HPDE6-E6E7 (cell line): ENCODE measurements at regions not wholly inside any gene's neighbourhood (a gene's known extent, or its start where the extent isn't known, plus 50 kb on each side); places are given as distances from the start of the nearest gene placed in this dataset.

Experiments used
- DNase-seq: peaks from one replicate; pipeline ENCODE4 v3.0.0; 2011; ENCODE audit warnings: missing footprints; ENCODE audit errors: extremely low spot score

DNA sequence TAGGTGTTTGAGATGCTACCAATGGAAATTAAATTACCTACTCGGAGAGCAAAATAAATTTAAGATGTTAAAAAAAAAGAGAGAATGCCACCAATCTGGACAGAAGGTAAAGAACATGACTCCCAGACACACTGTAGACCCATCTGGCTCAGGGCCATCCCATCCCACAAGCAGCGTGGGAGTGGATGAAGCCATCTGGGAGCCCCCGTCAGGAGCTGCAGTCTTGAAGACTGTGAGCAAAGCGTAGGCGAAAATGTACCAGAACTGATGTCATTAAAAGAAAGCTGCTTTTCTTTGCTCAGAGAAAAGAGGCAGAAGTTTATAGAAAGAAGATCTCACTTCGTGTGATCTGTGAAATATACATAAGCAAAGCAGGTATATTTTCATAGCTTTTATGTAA, 815.7 kb downstream of the QKI start:
- DNase-seq: no peak

DNA sequence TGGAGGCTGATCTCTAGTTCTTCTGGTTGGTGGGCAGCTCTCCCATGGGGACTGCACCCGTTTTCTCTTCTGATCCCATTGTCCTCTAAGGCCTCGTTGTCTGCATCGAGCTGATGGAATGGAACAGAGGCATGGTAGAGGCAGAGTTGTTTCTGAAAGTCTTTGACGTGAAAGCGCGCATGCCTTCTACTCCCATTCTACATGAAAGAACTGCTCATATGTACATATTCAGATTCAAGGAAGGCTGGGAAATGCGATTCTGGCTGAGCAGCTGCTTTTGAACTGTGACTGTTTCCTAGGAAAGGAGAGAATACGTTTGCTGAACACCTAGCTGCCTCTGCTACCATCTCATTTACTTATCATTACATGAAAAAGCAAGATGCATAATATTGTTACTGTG, 815.2 kb downstream of the QKI start:
- no peak for DNase-seq

- no peak for DNase-seq
These were observed 813.5 kb downstream of the QKI start for GRCh38 chr6:164227952-164228522.

DNA sequence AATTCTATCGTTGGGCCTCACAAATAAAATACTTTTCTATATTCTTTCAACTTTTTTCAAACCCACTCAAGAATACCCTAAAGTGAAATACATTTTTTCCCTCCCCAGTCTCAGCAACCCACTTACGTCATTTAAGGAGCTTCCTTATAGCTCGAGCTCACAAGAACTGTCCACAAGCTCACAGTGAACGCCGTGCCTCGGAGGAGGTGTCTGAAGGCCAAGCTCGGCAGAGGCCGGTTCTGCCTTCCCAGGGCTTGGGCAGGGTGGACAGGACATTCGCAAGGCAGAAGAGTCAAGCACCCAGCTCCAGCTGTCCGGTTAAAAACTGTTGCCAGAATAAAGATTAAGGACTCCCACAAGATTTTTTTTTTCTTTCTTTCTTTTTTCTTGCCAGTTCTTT, 802.3 kb downstream of the QKI start:
- DNase-seq: no peak

DNA sequence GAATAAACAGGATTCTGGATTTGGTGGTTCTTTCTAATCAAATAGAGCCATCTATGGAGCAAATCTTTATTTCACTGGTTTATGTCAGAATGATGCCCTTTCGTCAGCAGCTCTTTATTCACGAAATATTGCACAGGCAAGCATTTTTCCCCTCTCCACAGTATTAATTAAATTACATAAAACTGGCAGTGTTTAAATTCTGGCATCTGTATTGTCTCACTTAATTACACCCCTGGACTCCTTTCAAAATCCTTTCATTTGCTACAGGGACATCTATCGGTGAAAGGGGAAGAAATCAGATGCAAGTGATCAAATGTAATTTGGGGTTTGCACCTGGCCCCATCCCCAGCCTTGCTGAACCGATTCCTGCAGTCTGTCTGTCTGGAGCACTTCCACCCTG, 801.9 kb downstream of the QKI start:
- DNase-seq: no peak

DNA sequence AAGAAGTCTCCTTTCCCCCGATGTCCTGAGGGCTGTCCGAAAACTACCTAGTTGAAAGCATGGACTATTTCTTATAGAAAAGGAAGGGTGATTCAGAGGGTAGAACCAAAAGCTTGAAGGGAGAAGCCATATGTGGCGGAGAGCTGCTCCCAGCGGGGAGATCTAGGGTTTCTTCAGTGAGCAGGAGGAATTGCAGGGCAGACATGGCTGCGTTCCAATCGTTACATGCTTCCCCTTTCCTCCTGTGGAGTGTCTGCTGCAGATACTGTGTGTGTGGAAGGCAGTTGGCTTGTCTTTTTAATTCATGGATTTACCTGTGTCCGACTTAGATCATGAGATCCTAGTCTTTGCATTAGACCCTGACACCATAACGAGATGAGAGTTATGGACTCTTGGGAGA, 799.5 kb downstream of the QKI start:
- DNase-seq: no peak

GRCh38 chr6:164211254-164211653, 796.7 kb downstream of the QKI start:
- DNase-seq: no peak

DNA sequence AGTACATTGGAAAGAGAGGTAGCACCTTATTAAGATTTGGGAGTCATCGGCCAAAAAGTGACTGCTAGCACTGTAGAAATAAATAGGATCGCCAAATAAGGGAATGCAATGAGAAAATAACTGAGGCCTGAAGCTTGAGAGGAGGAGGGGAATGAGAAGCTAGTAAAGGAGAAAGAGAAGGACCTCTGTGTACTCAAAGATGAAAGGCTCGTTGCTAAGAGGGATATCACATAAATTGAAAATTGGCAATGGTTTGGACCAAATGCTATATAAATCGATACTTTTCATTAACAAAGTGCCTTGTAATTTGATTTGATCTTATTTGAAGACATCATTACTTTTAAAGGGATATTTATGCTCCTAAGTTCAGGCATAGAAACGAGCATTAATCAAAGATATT, 796.3 kb downstream of the QKI start:
- DNase-seq: no peak

DNA sequence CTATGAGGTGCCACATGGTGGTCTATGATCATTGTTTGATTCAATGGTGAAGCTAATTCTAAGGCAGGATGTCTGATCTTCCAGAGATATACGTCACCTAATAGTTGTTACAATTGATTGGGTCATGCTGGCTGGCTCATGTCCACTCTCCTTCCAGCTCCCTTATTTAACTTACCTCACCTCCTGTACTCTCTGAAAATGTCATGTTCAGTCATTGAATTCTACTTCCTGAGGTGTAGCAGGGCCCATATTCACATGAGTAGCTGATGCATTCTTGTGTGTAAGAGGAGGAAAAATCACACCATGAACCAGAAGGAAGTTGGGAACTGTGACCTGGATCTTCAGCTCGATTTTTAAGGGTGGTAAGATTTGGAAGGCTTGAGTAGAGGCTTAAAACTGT, 795.8 kb downstream of the QKI start:
- no peak for DNase-seq

- no peak for DNase-seq
These were observed 793.9 kb downstream of the QKI start for GRCh38 chr6:164208371-164208770.

GRCh38 chr6:164206807-164207423, 792.4 kb downstream of the QKI start:
- DNase-seq: no peak

DNA sequence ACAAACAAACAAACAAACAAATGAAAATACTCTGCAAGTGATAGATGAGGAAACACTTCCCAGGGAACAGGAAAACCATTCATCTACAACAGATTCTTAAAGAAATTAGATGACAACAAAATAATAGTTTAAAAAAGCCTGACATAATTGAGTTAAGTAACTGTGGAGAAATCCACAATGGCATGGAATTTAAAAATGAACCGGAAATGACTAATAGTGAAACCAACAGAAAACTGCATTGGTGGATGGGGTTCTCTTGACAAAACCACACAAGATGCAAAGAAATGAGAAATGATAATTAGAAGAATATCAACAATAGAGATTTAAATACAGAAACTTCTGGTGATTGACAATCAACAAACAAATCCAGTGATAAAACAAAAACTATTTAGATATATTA, 785.6 kb downstream of the QKI start:
- no peak for DNase-seq

DNA sequence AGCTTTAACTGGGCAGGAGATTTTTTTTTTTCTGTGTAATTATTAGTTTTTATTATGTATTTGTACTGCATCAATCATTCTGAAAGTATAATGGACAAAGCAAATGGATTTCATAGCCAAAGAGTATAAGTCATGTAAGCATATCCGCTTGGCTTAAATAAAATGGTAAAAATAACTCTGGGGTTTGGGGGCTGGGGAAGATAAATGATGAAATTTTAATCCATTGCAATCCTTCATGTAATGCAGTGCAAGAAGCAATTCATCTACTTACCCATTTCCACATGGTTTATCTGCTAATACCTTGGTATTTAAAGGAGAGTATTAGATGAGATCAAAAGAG, 781.4 kb downstream of the QKI start:
- no peak for DNase-seq

DNA sequence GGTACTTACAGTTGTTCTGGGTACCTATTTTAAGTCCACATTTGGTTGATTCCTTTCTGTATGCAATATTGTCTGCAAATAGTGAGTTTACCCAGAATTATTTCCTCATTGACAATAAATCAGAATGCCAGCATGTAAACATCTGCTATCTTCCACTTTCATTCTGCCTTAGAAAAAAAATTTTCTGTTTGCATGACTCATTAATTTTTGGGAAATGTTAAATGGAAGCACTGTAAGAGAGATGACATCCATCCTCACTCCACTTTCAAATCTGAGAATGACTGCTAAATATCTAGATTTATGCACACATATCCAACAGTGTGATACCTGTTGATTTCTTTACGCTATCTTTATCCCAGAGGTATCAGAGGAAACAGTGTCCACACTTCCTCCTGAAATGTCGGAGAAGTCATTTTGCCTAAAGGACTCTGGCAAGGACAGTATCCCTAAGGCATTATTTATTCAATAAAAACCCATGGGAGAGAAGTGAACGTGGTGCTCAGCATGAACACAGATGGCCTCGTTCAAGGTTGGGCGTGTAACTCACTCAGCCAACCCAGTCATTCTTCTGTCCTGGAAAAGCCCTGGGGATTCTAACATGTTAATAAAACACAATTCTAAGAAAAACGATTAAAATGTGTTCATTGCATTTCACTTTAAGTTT, 780.9 kb downstream of the QKI start:
- no peak for DNase-seq

GRCh38 chr6:164188861-164189260, 774.3 kb downstream of the QKI start:
- DNase-seq: no peak

- no peak for DNase-seq
These were observed 771.0 kb downstream of the QKI start for GRCh38 chr6:164185471-164185871.

GRCh38 chr6:164184410-164184809, 769.9 kb downstream of the QKI start:
- no peak for DNase-seq

- DNase-seq: no peak
These were observed 769.1 kb downstream of the QKI start for GRCh38 chr6:164183556-164184123.

DNA sequence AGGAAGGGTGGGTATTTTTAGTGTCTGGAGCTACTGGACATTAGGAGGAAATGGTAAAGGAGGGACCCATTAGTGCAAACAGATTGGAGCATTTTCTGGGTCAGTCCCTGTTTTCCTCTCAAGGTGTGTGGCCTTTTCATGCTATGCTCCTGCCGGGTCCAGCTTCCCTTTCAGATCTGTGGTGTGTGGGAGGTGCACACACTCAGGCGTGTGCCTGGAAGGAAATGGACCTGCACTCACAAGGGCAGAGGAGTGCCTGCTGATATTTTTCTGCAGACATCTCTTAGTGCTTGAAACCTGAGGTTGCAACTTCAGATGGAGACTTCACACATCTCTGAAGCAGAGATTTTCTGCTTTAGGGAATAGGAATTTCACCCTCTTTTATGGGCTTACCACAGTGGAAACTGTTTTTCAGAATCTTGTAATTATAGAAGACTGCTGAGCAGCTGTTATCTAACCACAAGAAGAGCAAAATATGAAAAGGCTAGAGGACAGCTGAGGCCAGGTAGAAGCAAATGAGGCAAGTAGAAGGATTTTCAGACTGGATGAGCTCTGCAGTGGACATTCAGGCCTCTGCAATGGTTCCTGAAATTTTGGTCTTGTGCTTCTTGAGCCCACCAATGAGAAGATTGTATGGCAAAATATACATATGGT, 764.3 kb downstream of the QKI start:
- DNase-seq: no peak

GRCh38 chr6:164169355-164169754, 754.8 kb downstream of the QKI start:
- DNase-seq: no peak

GRCh38 chr6:164168595-164168994, 754.1 kb downstream of the QKI start:
- DNase-seq: no peak

DNA sequence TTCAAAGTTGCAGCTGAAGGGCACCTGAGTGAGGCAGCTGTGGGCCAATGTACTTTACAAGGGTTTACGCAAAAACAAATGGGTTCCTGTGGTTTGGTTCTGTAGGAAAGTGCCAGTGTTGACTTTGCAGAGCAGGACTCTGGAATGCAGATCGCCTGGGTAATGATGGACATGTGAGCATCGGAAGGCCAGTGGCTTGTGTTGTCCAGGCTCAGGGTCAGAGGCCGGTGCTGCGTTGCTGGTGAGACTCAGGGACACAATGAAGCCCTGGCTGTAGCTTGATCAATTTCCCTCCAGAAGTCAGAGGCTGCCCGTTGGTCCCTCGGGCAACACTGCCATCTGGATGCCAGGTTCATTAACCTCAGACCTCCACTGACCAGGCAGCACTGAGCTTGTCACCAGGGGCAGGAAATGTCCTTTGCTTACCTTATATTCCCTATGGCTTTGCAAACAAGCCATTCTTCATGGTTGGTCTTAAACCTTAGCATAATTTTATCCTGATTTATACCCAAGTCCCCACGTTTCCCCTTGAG, 753.4 kb downstream of the QKI start:
- DNase-seq: no peak

- no peak for DNase-seq
These were observed 752.5 kb downstream of the QKI start for GRCh38 chr6:164166996-164167395.
